ENCODE measurements at regions not wholly inside any gene's neighbourhood (a gene's known extent, or its start where the extent isn't known, plus 50 kb on each side); places are given as distances from the start of the nearest gene placed in this dataset.
A peak's percentile ranks its signal among the peaks of the same experiment; 100 is the strongest.

- Histone ChIP-seq H3K4me3 (no peak overlapping the region), H3K27ac (no peak overlapping the region), H3K4me1 (replicated peaks in 1 of 2) (no peaks in the 10 kb centered on the region)
- WGBS, 10 experiments, result 50 to 96% (median 80%) methylated on average over 1 to 2 of the region's 2 CpGs; no CpG with 5 or more reads in 1 of the 10 experiments
- ATAC-seq (replicated peaks in 6 of 8), result no peak
- in situ Hi-C loops (cut with MboI; ENCODE audit: low pct_unique_long_range_greater_than_20kb in 2 of 9, low sequenced_read_pairs in 9 of 9, unreplicated experiment in 9 of 9), result no loop called here
Measured at GRCh38 chr13:97057176-97057575, 62.9 kb upstream of the OXGR1 start.

GRCh38 chr13:97058391-97058790 lies 64.1 kb upstream of the OXGR1 start:
- Histone ChIP-seq H3K4me1 (replicated peaks in 1 of 2) (no peaks in the 10 kb centered on the region), H3K27ac (no peak overlapping the region), H3K4me3 (no peak overlapping the region)
- WGBS, 10 experiments, result 26 to 89% (median 52%) methylated on average over 2 to 3 of the region's 3 CpGs; no CpG with 5 or more reads in 2 of the 10 experiments
- in situ Hi-C loops (cut with MboI; ENCODE audit: low pct_unique_long_range_greater_than_20kb in 2 of 9, low sequenced_read_pairs in 9 of 9, unreplicated experiment in 9 of 9), result no loop called here
- no peak for ATAC-seq (replicated peaks in 6 of 8)

GRCh38 chr13:97058926-97059325 lies 64.7 kb upstream of the OXGR1 start:
- no peak for ATAC-seq (replicated peaks in 6 of 8)
- in situ Hi-C loops (cut with MboI; ENCODE audit: low pct_unique_long_range_greater_than_20kb in 2 of 9, low sequenced_read_pairs in 9 of 9, unreplicated experiment in 9 of 9), result no loop called here
- Histone ChIP-seq H3K4me3 (no peak overlapping the region), H3K27ac (no peak overlapping the region), H3K4me1 (replicated peaks in 1 of 2) (no peaks in the 10 kb centered on the region)
- 29 to 100% (median 73%) methylated on average over 1 of the region's 1 CpG; no CpG with 5 or more reads in 2 of the 10 experiments for whole genome bisulfite sequencing, 10 experiments

- peaks cover 0 to 3% of the 10 kb centered on the region in 2 donors for H3K4me1 ChIP-seq (replicated peaks in 1 of 2)
- in situ Hi-C loops (cut with MboI; ENCODE audit: low pct_unique_long_range_greater_than_20kb in 2 of 9, low sequenced_read_pairs in 9 of 9, unreplicated experiment in 9 of 9), result no loop called here
Measured at GRCh38 chr13:97067017-97067895, 73.0 kb upstream of the OXGR1 start.

GRCh38 chr13:97068151-97068550 lies 73.9 kb upstream of the OXGR1 start:
- peak in 3 of 8 experiments; percentile 3 to 56 (median 35) for ATAC-seq (replicated peaks in 6 of 8)
- no peak overlapping the region for H3K27ac ChIP-seq

More at GRCh38 chr13:97067017-97067895, 73.0 kb upstream of the OXGR1 start:
- ATAC-seq (replicated peaks in 6 of 8), result peak in 4 of 8 experiments; percentile 69 to 88 (median 76)
- no peak overlapping the region for H3K27ac ChIP-seq
- WGBS, 10 experiments, result 0 to 100% (median 50%) methylated on average over 1 to 8 of the region's 8 CpGs; no CpG with 5 or more reads in 1 of the 10 experiments
- H3K4me3 ChIP-seq, result no peak overlapping the region

GRCh38 chr13:97069050-97069815 lies 75.0 kb upstream of the OXGR1 start:
- 66 to 100% (median 91%) methylated on average over 1 to 7 of the region's 8 CpGs for WGBS, 10 experiments
- in situ Hi-C loops (cut with MboI; ENCODE audit: low pct_unique_long_range_greater_than_20kb in 2 of 9, low sequenced_read_pairs in 9 of 9, unreplicated experiment in 9 of 9), result no loop called here
- no peak overlapping the region for H3K27ac ChIP-seq
- H3K4me1 ChIP-seq (replicated peaks in 1 of 2), result peaks cover 0 to 3% of the 10 kb centered on the region in 2 donors
- H3K4me3 ChIP-seq, result no peak overlapping the region
- no peak for ATAC-seq (replicated peaks in 6 of 8)

More at GRCh38 chr13:97068151-97068550, 73.9 kb upstream of the OXGR1 start:
- in situ Hi-C loops (cut with MboI; ENCODE audit: low pct_unique_long_range_greater_than_20kb in 2 of 9, low sequenced_read_pairs in 9 of 9, unreplicated experiment in 9 of 9), result no loop called here
- Histone ChIP-seq H3K4me3 (no peak overlapping the region), H3K4me1 (replicated peaks in 1 of 2) (peaks cover 0 to 3% of the 10 kb centered on the region in 2 donors)
- 37 to 100% (median 78%) methylated on average over 1 to 4 of the region's 4 CpGs; no CpG with 5 or more reads in 2 of the 10 experiments for WGBS, 10 experiments

- ATAC-seq (replicated peaks in 6 of 8), result no peak
- H3K4me1 ChIP-seq (replicated peaks in 1 of 2), result peaks cover 0 to 3% of the 10 kb centered on the region in 2 donors
- in situ Hi-C loops (cut with MboI; ENCODE audit: low pct_unique_long_range_greater_than_20kb in 2 of 9, low sequenced_read_pairs in 9 of 9, unreplicated experiment in 9 of 9), result no loop called here
- no peak overlapping the region for H3K27ac ChIP-seq
- WGBS, 10 experiments, result 36 to 100% (median 88%) methylated on average over 1 to 2 of the region's 2 CpGs; no CpG with 5 or more reads in 1 of the 10 experiments
- H3K4me3 ChIP-seq, result no peak overlapping the region
Measured at GRCh38 chr13:97072297-97072696, 78.0 kb upstream of the OXGR1 start.

- 0 to 56% (median 27%) methylated on average over 1 of the region's 1 CpG for WGBS, 10 experiments
- in situ Hi-C loops (cut with MboI; ENCODE audit: low pct_unique_long_range_greater_than_20kb in 2 of 9, low sequenced_read_pairs in 9 of 9, unreplicated experiment in 9 of 9), result no loop called here
- Histone ChIP-seq H3K27ac (no peak overlapping the region), H3K4me1 (replicated peaks in 1 of 2) (no peaks in the 10 kb centered on the region), H3K4me3 (no peak overlapping the region)
- no peak for ATAC-seq (replicated peaks in 6 of 8)
Measured at GRCh38 chr13:97074618-97075017, 80.3 kb upstream of the OXGR1 start.

- 68 to 100% (median 82%) methylated on average over 4 to 9 of the region's 9 CpGs for WGBS, 10 experiments
- H3K4me1 ChIP-seq (replicated peaks in 1 of 2), result no peaks in the 10 kb centered on the region
- in situ Hi-C loops (cut with MboI; ENCODE audit: low pct_unique_long_range_greater_than_20kb in 2 of 9, low sequenced_read_pairs in 9 of 9, unreplicated experiment in 9 of 9), result no loop called here
- no peak overlapping the region for H3K4me3 ChIP-seq
- no peak overlapping the region for H3K27ac ChIP-seq
- no peak for ATAC-seq (replicated peaks in 6 of 8)
Measured at GRCh38 chr13:97076898-97077297, 82.6 kb upstream of the OXGR1 start.

- H3K4me1 ChIP-seq (replicated peaks in 1 of 2), result no peaks in the 10 kb centered on the region
- H3K27ac ChIP-seq, result no peak overlapping the region
- WGBS, 10 experiments, result 64 to 100% (median 83%) methylated on average over 1 of the region's 1 CpG; no CpG with 5 or more reads in 1 of the 10 experiments
- in situ Hi-C loops (cut with MboI; ENCODE audit: low pct_unique_long_range_greater_than_20kb in 2 of 9, low sequenced_read_pairs in 9 of 9, unreplicated experiment in 9 of 9), result no loop called here
- no peak overlapping the region for H3K4me3 ChIP-seq
- no peak for ATAC-seq (replicated peaks in 6 of 8)
Measured at GRCh38 chr13:97077341-97077740, 83.1 kb upstream of the OXGR1 start.

GRCh38 chr13:97079726-97080125 lies 85.5 kb upstream of the OXGR1 start:
- no peaks in the 10 kb centered on the region for H3K4me1 ChIP-seq (replicated peaks in 1 of 2)
- no peak overlapping the region for H3K27ac ChIP-seq
- in situ Hi-C loops (cut with MboI; ENCODE audit: low pct_unique_long_range_greater_than_20kb in 2 of 9, low sequenced_read_pairs in 9 of 9, unreplicated experiment in 9 of 9), result no loop called here
- ATAC-seq (replicated peaks in 6 of 8), result no peak
- H3K4me3 ChIP-seq, result no peak overlapping the region
- WGBS, 10 experiments, result 20 to 100% (median 87%) methylated on average over 1 of the region's 1 CpG; no CpG with 5 or more reads in 4 of the 10 experiments

GRCh38 chr13:97082461-97083207 lies 88.4 kb upstream of the OXGR1 start:
- Histone ChIP-seq H3K27ac (no peak overlapping the region), H3K4me3 (no peak overlapping the region), H3K4me1 (replicated peaks in 1 of 2) (no peaks in the 10 kb centered on the region)
- WGBS, 10 experiments, result 20 to 100% (median 85%) methylated on average over 1 to 6 of the region's 6 CpGs
- in situ Hi-C loops (cut with MboI; ENCODE audit: low pct_unique_long_range_greater_than_20kb in 2 of 9, low sequenced_read_pairs in 9 of 9, unreplicated experiment in 9 of 9), result no loop called here
- ATAC-seq (replicated peaks in 6 of 8), result peak in 3 of 8 experiments; percentile 89 to 92 (median 90)

Data from motor neuron (in vitro differentiated cells).